ENCODE measurements at regions not wholly inside any gene's neighbourhood (a gene's known extent, or its start where the extent isn't known, plus 50 kb on each side); places are given as distances from the start of the nearest gene placed in this dataset.

- peaks cover 0 to 11% (median 0%) of the 10 kb centered on the region in 4 experiments for H3K27me3 ChIP-seq (replicated peaks in 1 of 4; ENCODE audit: control extremely low read depth in 1 of 4, control insufficient read depth in 3 of 4, insufficient read depth in 4 of 4, low read length in 3 of 4)
- DNase-seq, result no peak
- CTCF ChIA-PET, result interaction anchor here (1.3 kb wide), 1 partner anchor 10 kb away, joined by 3 read pairs; no protein-coding TSS in a partner anchor
- no peaks in the 10 kb centered on the region for H3K9me3 ChIP-seq (ENCODE audit: control extremely low read depth in 1 of 3, control insufficient read depth in 2 of 3, insufficient read depth in 1 of 3, low read length in 2 of 3)
- no peak for ATAC-seq (ENCODE audit: low read depth)
- no peak overlapping the region for H3K9ac ChIP-seq (ENCODE audit: low read length)
- H4K20me1 ChIP-seq (ENCODE audit: control insufficient read depth, insufficient read depth, low read length, poor library complexity, severe bottlenecking), result no peaks in the 10 kb centered on the region
- H3K4me2 ChIP-seq (replicated peaks; ENCODE audit: low read depth, low read length, poor library complexity, severe bottlenecking), result no peak overlapping the region
- no peaks in the 10 kb centered on the region for H3K4me1 Mint-ChIP-seq
- no peaks in the 10 kb centered on the region for H3K79me2 ChIP-seq (ENCODE audit: control insufficient read depth, insufficient read depth, low read length)
- TF ChIP-seq, protein P1, sequence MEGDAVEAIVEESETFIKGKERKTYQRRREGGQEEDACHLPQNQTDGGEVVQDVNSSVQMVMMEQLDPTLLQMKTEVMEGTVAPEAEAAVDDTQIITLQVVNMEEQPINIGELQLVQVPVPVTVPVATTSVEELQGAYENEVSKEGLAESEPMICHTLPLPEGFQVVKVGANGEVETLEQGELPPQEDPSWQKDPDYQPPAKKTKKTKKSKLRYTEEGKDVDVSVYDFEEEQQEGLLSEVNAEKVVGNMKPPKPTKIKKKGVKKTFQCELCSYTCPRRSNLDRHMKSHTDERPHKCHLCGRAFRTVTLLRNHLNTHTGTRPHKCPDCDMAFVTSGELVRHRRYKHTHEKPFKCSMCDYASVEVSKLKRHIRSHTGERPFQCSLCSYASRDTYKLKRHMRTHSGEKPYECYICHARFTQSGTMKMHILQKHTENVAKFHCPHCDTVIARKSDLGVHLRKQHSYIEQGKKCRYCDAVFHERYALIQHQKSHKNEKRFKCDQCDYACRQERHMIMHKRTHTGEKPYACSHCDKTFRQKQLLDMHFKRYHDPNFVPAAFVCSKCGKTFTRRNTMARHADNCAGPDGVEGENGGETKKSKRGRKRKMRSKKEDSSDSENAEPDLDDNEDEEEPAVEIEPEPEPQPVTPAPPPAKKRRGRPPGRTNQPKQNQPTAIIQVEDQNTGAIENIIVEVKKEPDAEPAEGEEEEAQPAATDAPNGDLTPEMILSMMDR (IDR thresholded peaks at IDR 0.05), result no peak
- TF ChIP-seq EZH2 (IDR thresholded peaks at IDR 0.05; ENCODE audit: borderline replicate concordance, insufficient read depth, low read depth, low read length, poor library complexity, severe bottlenecking), result no peak
- H3K27me3 Mint-ChIP-seq, result peaks cover 14% of the 10 kb centered on the region
- no peak overlapping the region for H3K27ac ChIP-seq (ENCODE audit: low read length in 2 of 2)
- no peaks in the 10 kb centered on the region for H3K9me3 Mint-ChIP-seq (ENCODE audit: insufficient read depth)
- intact Hi-C loops (cut with micrococcal nuclease), result no loop called here
- no peak overlapping the region for H3K4me3 Mint-ChIP-seq
- no peaks in the 10 kb centered on the region for H3K4me1 ChIP-seq (ENCODE audit: control insufficient read depth in 2 of 2, insufficient read depth in 2 of 2, low read length in 2 of 2)
- no peak overlapping the region for H3K4me3 ChIP-seq (ENCODE audit: control extremely low read depth in 1 of 5, extremely low read depth in 1 of 5, insufficient read depth in 1 of 5, low read depth in 2 of 5, low read length in 4 of 5)
- no peaks in the 10 kb centered on the region for H3K36me3 ChIP-seq (replicated peaks in 1 of 2; ENCODE audit: control extremely low read depth in 1 of 2, control insufficient read depth in 1 of 2, extremely low read depth in 1 of 2, insufficient read depth in 2 of 2, low read length in 1 of 2)
- no peak overlapping the region for H2AFZ ChIP-seq (ENCODE audit: insufficient read depth, low read depth, low read length, poor library complexity, severe bottlenecking)
- POLR2A ChIA-PET, result no interaction called here
- no peak overlapping the region for H3K27ac Mint-ChIP-seq
- WGBS (ENCODE audit: insufficient coverage), result 86% methylated on average over 9 of the region's 12 CpGs
Observed at GRCh38 chr11:69902337-69902736, 83.1 kb upstream of the FGF3 start.

GRCh38 chr11:69903211-69903610 lies 84.0 kb upstream of the FGF3 start:
- H4K20me1 ChIP-seq (ENCODE audit: control insufficient read depth, insufficient read depth, low read length, poor library complexity, severe bottlenecking), result no peaks in the 10 kb centered on the region
- no peak overlapping the region for H3K27ac ChIP-seq (ENCODE audit: low read length in 2 of 2)
- Mint-ChIP-seq H3K27ac (no peak overlapping the region), H3K4me1 (no peaks in the 10 kb centered on the region), H3K27me3 (peaks cover 14% of the 10 kb centered on the region), H3K4me3 (no peak overlapping the region), H3K9me3 (ENCODE audit: insufficient read depth) (no peaks in the 10 kb centered on the region)
- no peak for DNase-seq
- ATAC-seq (ENCODE audit: low read depth), result no peak
- intact Hi-C loops (cut with micrococcal nuclease), result no loop called here
- peaks cover 0 to 5% (median 0%) of the 10 kb centered on the region in 3 donors for H3K9me3 ChIP-seq (ENCODE audit: control extremely low read depth in 1 of 3, control insufficient read depth in 2 of 3, insufficient read depth in 1 of 3, low read length in 2 of 3)
- ChIA-PET CTCF (no interaction called here), POLR2A (no interaction called here)
- no peaks in the 10 kb centered on the region for H3K4me1 ChIP-seq (ENCODE audit: control insufficient read depth in 2 of 2, insufficient read depth in 2 of 2, low read length in 2 of 2)
- no peaks in the 10 kb centered on the region for H3K79me2 ChIP-seq (ENCODE audit: control insufficient read depth, insufficient read depth, low read length)
- H3K36me3 ChIP-seq (replicated peaks in 1 of 2; ENCODE audit: control extremely low read depth in 1 of 2, control insufficient read depth in 1 of 2, extremely low read depth in 1 of 2, insufficient read depth in 2 of 2, low read length in 1 of 2), result no peaks in the 10 kb centered on the region
- H2AFZ ChIP-seq (ENCODE audit: insufficient read depth, low read depth, low read length, poor library complexity, severe bottlenecking), result no peak overlapping the region
- H3K9ac ChIP-seq (ENCODE audit: low read length), result no peak overlapping the region
- H3K27me3 ChIP-seq (replicated peaks in 1 of 4; ENCODE audit: control extremely low read depth in 1 of 4, control insufficient read depth in 3 of 4, insufficient read depth in 4 of 4, low read length in 3 of 4), result peaks cover 0 to 11% (median 0%) of the 10 kb centered on the region in 4 experiments
- H3K4me2 ChIP-seq (replicated peaks; ENCODE audit: low read depth, low read length, poor library complexity, severe bottlenecking), result no peak overlapping the region
- TF ChIP-seq, protein P1 (IDR thresholded peaks at IDR 0.05), result no peak
- TF ChIP-seq EZH2 (IDR thresholded peaks at IDR 0.05; ENCODE audit: borderline replicate concordance, insufficient read depth, low read depth, low read length, poor library complexity, severe bottlenecking), result no peak
- no peak overlapping the region for H3K4me3 ChIP-seq (ENCODE audit: control extremely low read depth in 1 of 5, extremely low read depth in 1 of 5, insufficient read depth in 1 of 5, low read depth in 2 of 5, low read length in 4 of 5)
- 90% methylated on average over 8 of the region's 8 CpGs for WGBS (ENCODE audit: insufficient coverage)
